Left hindlimb (tissue), 1 donor: ENCODE measurements at regions not wholly inside any gene's neighbourhood (a gene's known extent, or its start where the extent isn't known, plus 50 kb on each side); places are given as distances from the start of the nearest gene placed in this dataset.
"Not testable (repeated sequence)": the region's sequence is repeated elsewhere in the genome, so short reads cannot be mapped to it uniquely, and the experiment has no call there.

Experiments
- DNase-seq: peaks from one replicate; pipeline ENCODE4 v3.0.0-alpha.2; 2018

- DNase-seq = no peak
These were observed 223.5 kb downstream of the NDUFA10 start for GRCh38 chr2:239801404-239802184.

GRCh38 chr2:239800785-239801386 lies 224.3 kb downstream of the NDUFA10 start:
- no peak for DNase-seq

- DNase-seq = no peak
These were observed 227.8 kb downstream of the NDUFA10 start for GRCh38 chr2:239797316-239797715.

- not testable (repeated sequence) for DNase-seq
These were observed 229.4 kb downstream of the NDUFA10 start for GRCh38 chr2:239795761-239796160.

GRCh38 chr2:239793836-239794235 lies 231.3 kb downstream of the NDUFA10 start:
- no peak for DNase-seq

GRCh38 chr2:239793086-239793485 lies 232.1 kb downstream of the NDUFA10 start:
- no peak for DNase-seq

GRCh38 chr2:239792405-239793084 lies 232.6 kb downstream of the NDUFA10 start:
- DNase-seq = no peak

GRCh38 chr2:239791526-239792404 lies 233.4 kb downstream of the NDUFA10 start:
- DNase-seq = no peak

GRCh38 chr2:239790721-239791120 lies 234.4 kb downstream of the NDUFA10 start:
- no peak for DNase-seq

GRCh38 chr2:239790313-239790712 lies 234.8 kb downstream of the NDUFA10 start:
- no peak for DNase-seq

- no peak for DNase-seq
These were observed 235.4 kb downstream of the NDUFA10 start for GRCh38 chr2:239789711-239790110.

- DNase-seq = no peak
These were observed 236.5 kb downstream of the NDUFA10 start for GRCh38 chr2:239788576-239789098.

GRCh38 chr2:239787538-239788050 lies 237.5 kb downstream of the NDUFA10 start:
- DNase-seq = no peak

GRCh38 chr2:239786791-239787190 lies 238.4 kb downstream of the NDUFA10 start:
- no peak for DNase-seq

- DNase-seq = no peak
These were observed 243.7 kb downstream of the NDUFA10 start for GRCh38 chr2:239781454-239781853.

- no peak for DNase-seq
These were observed 244.7 kb downstream of the NDUFA10 start for GRCh38 chr2:239780236-239780994.

- no peak for DNase-seq
These were observed 245.6 kb downstream of the NDUFA10 start for GRCh38 chr2:239779584-239779983.

- DNase-seq = no peak
These were observed 246.1 kb downstream of the NDUFA10 start for GRCh38 chr2:239778861-239779558.

GRCh38 chr2:239778042-239778851 lies 246.9 kb downstream of the NDUFA10 start:
- no peak for DNase-seq

GRCh38 chr2:239777219-239777618 lies 247.9 kb downstream of the NDUFA10 start:
- DNase-seq = no peak
